Right lobe of liver (tissue), 4 donors: ENCODE measurements at regions not wholly inside any gene's neighbourhood (a gene's known extent, or its start where the extent isn't known, plus 50 kb on each side); places are given as distances from the start of the nearest gene placed in this dataset.

Source experiments
- POLR2A ChIP-seq: fragments of 450-650 bp; IDR thresholded peaks from one replicate; pipeline ENCODE4 v1.6.1; 2017; ENCODE audit warnings: antibody characterized with exemption, mild to moderate bottlenecking
- TF ChIP-seq, protein P1 (sequence below), 4 donors: fragments of 200-600 bp in 3 of 4; fragments of 450-650 bp in 1 of 4; IDR thresholded peaks; one replicate each; pipeline versions ENCODE4 v1.5.1 to v1.8.0; 2016 to 2022; ENCODE audit warnings: antibody characterized with exemption in 4 of 4, mild to moderate bottlenecking in 2 of 4
- donor health status: DM: no; HTN: no; CAD: no.
- donor health status: DM: no; HTN: no; CAD: no.
- donor health status: DM: no; HTN: yes; CAD: no.

DNA sequence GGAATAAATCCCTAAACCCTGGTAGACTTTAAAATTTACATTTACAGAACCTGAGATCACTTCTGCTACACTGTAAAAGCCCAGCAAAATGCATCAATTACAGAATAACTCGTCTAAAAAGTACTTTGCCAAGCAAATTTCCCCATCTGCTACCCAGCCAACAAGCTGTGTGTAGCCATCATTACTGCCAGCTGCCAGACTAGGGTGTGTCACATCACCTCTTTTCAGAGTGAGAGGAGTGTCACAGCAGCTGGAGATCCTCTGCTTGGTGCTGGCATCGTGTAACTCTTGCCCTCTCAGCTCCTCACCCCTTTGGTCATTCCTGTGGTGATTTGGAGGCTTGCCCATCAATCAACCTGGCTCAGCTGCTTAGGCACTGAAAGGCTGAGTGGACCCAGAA lies 340.4 kb upstream of the MMADHC start:
- TF ChIP-seq, protein P1, sequence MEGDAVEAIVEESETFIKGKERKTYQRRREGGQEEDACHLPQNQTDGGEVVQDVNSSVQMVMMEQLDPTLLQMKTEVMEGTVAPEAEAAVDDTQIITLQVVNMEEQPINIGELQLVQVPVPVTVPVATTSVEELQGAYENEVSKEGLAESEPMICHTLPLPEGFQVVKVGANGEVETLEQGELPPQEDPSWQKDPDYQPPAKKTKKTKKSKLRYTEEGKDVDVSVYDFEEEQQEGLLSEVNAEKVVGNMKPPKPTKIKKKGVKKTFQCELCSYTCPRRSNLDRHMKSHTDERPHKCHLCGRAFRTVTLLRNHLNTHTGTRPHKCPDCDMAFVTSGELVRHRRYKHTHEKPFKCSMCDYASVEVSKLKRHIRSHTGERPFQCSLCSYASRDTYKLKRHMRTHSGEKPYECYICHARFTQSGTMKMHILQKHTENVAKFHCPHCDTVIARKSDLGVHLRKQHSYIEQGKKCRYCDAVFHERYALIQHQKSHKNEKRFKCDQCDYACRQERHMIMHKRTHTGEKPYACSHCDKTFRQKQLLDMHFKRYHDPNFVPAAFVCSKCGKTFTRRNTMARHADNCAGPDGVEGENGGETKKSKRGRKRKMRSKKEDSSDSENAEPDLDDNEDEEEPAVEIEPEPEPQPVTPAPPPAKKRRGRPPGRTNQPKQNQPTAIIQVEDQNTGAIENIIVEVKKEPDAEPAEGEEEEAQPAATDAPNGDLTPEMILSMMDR (IDR thresholded peaks at IDR 0.05), result no peak
- TF ChIP-seq POLR2A, result no peak
